ENCODE measurements at regions not wholly inside any gene's neighbourhood (a gene's known extent, or its start where the extent isn't known, plus 50 kb on each side); places are given as distances from the start of the nearest gene placed in this dataset.

DNA sequence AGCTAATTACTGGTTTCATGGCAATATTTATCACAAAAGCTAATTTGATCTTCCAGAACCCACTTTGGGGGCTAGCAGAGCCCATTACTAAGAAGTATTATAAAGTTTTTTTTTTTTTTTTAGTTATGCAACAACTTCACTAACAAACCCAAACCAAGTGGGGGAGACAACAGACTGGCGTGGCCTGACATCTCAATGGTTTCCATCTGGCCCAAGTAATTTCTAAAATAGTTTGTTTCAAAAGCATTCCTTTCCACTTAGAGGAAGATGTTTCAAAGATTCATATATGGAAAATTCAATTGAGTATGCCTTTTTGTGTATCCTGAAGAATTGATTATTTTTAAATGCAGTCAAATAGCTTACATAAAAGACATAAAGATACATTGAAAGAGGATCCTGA lies 367.1 kb downstream of the HRH4 start:
- Mint-ChIP-seq H3K9me3 (ENCODE audit: insufficient read depth) (no peaks in the 10 kb centered on the region), H3K27me3 (peaks cover 24% of the 10 kb centered on the region), H3K27ac (no peak overlapping the region), H3K4me3 (no peak overlapping the region), H3K4me1 (no peaks in the 10 kb centered on the region)
- no peak for DNase-seq
- no CpG with 5 or more reads among the region's 1 CpG for WGBS (ENCODE audit: insufficient coverage)
- H4K20me1 ChIP-seq (ENCODE audit: control insufficient read depth, insufficient read depth, low read length, poor library complexity, severe bottlenecking) = no peaks in the 10 kb centered on the region
- TF ChIP-seq EZH2 (IDR thresholded peaks at IDR 0.05; ENCODE audit: borderline replicate concordance, insufficient read depth, low read depth, low read length, poor library complexity, severe bottlenecking) (no peak), CTCF (IDR thresholded peaks at IDR 0.05) (no peak)
- H3K9ac ChIP-seq (ENCODE audit: low read length) = no peak overlapping the region
- peaks cover 0 to 5% (median 2%) of the 10 kb centered on the region in 4 experiments for H3K27me3 ChIP-seq (replicated peaks in 1 of 4; ENCODE audit: control extremely low read depth in 1 of 4, control insufficient read depth in 3 of 4, insufficient read depth in 4 of 4, low read length in 3 of 4)
- H2AFZ ChIP-seq (ENCODE audit: insufficient read depth, low read depth, low read length, poor library complexity, severe bottlenecking) = no peak overlapping the region
- no peaks in the 10 kb centered on the region for H3K9me3 ChIP-seq (ENCODE audit: control extremely low read depth in 1 of 3, control insufficient read depth in 2 of 3, insufficient read depth in 1 of 3, low read length in 2 of 3)
- H3K27ac ChIP-seq (ENCODE audit: low read length in 2 of 2) = no peak overlapping the region
- H3K4me2 ChIP-seq (replicated peaks; ENCODE audit: low read depth, low read length, poor library complexity, severe bottlenecking) = no peak overlapping the region
- intact Hi-C loops (cut with micrococcal nuclease) = no loop called here
- no peaks in the 10 kb centered on the region for H3K4me1 ChIP-seq (ENCODE audit: control insufficient read depth in 2 of 2, insufficient read depth in 2 of 2, low read length in 2 of 2)
- no peaks in the 10 kb centered on the region for H3K36me3 ChIP-seq (replicated peaks in 1 of 2; ENCODE audit: control extremely low read depth in 1 of 2, control insufficient read depth in 1 of 2, extremely low read depth in 1 of 2, insufficient read depth in 2 of 2, low read length in 1 of 2)
- H3K79me2 ChIP-seq (ENCODE audit: control insufficient read depth, insufficient read depth, low read length) = no peaks in the 10 kb centered on the region
- no peak for ATAC-seq (ENCODE audit: low read depth)
- H3K4me3 ChIP-seq (ENCODE audit: control extremely low read depth in 1 of 5, extremely low read depth in 1 of 5, insufficient read depth in 1 of 5, low read depth in 2 of 5, low read length in 4 of 5) = no peak overlapping the region
- POLR2A ChIA-PET = no interaction called here
- CTCF ChIA-PET = interaction anchor here (0.7 to 0.9 kb wide), 2 partner anchors 9 to 11 kb away, joined by 3 read pairs; no protein-coding TSS in a partner anchor

DNA sequence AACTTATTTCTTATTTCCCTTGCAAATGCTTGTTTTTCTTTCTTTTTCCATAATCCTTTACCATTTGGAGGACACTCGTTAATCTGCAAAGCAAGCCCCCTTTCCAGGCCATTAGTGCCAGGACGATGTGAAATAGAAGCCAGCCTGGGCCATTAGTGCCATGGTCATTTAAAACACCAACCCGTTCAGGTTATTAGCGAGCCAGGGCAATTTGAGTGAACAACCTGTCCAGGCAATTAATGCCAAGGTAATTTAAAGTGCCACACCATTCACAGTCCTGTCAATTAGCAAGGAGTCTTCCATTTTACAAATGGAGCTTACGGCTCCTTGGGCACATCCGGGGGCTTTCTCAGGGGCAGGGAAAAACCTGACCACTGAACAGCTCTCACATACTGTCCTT lies 370.6 kb downstream of the HRH4 start:
- H3K27ac ChIP-seq (ENCODE audit: low read length in 2 of 2) = no peak overlapping the region
- H3K79me2 ChIP-seq (ENCODE audit: control insufficient read depth, insufficient read depth, low read length) = no peaks in the 10 kb centered on the region
- no peak for TF ChIP-seq EZH2 (IDR thresholded peaks at IDR 0.05; ENCODE audit: borderline replicate concordance, insufficient read depth, low read depth, low read length, poor library complexity, severe bottlenecking)
- no peak for TF ChIP-seq CTCF (IDR thresholded peaks at IDR 0.05)
- peaks cover 0 to 7% (median 2%) of the 10 kb centered on the region in 4 experiments for H3K27me3 ChIP-seq (replicated peaks in 1 of 4; ENCODE audit: control extremely low read depth in 1 of 4, control insufficient read depth in 3 of 4, insufficient read depth in 4 of 4, low read length in 3 of 4)
- Mint-ChIP-seq H3K4me3 (no peak overlapping the region), H3K27me3 (peaks cover 39% of the 10 kb centered on the region), H3K4me1 (no peaks in the 10 kb centered on the region), H3K9me3 (ENCODE audit: insufficient read depth) (no peaks in the 10 kb centered on the region), H3K27ac (no peak overlapping the region)
- no peaks in the 10 kb centered on the region for H4K20me1 ChIP-seq (ENCODE audit: control insufficient read depth, insufficient read depth, low read length, poor library complexity, severe bottlenecking)
- 92% methylated on average over 4 of the region's 6 CpGs for WGBS (ENCODE audit: insufficient coverage)
- no peaks in the 10 kb centered on the region for H3K9me3 ChIP-seq (ENCODE audit: control extremely low read depth in 1 of 3, control insufficient read depth in 2 of 3, insufficient read depth in 1 of 3, low read length in 2 of 3)
- H2AFZ ChIP-seq (ENCODE audit: insufficient read depth, low read depth, low read length, poor library complexity, severe bottlenecking) = no peak overlapping the region
- no peak overlapping the region for H3K4me3 ChIP-seq (ENCODE audit: control extremely low read depth in 1 of 5, extremely low read depth in 1 of 5, insufficient read depth in 1 of 5, low read depth in 2 of 5, low read length in 4 of 5)
- H3K36me3 ChIP-seq (replicated peaks in 1 of 2; ENCODE audit: control extremely low read depth in 1 of 2, control insufficient read depth in 1 of 2, extremely low read depth in 1 of 2, insufficient read depth in 2 of 2, low read length in 1 of 2) = no peaks in the 10 kb centered on the region
- no peak overlapping the region for H3K9ac ChIP-seq (ENCODE audit: low read length)
- H3K4me2 ChIP-seq (replicated peaks; ENCODE audit: low read depth, low read length, poor library complexity, severe bottlenecking) = no peak overlapping the region
- CTCF ChIA-PET = no interaction called here
- ATAC-seq (ENCODE audit: low read depth) (no peak), DNase-seq (no peak)
- intact Hi-C loops (cut with micrococcal nuclease) = no loop called here
- POLR2A ChIA-PET = no interaction called here
- no peaks in the 10 kb centered on the region for H3K4me1 ChIP-seq (ENCODE audit: control insufficient read depth in 2 of 2, insufficient read depth in 2 of 2, low read length in 2 of 2)

All from B cell (primary cell).